HG02938 (cell line): ENCODE measurements at regions not wholly inside any gene's neighbourhood (a gene's known extent, or its start where the extent isn't known, plus 50 kb on each side); places are given as distances from the start of the nearest gene placed in this dataset.
"Not testable (repeated sequence)": the region's sequence is repeated elsewhere in the genome, so short reads cannot be mapped to it uniquely, and the experiment has no call there.

Experiments
- ATAC-seq: cut with Tn5 transposase; IDR thresholded peaks from one replicate; pipeline ENCODE4 v1.9.1; 2021; ENCODE audit warnings: mild to moderate bottlenecking, moderate library complexity; ENCODE audit not compliant: unreplicated experiment

GRCh38 chr3:75579091-75579490 is 85.0 kb upstream of the FRG2C start:
- not testable (repeated sequence) for ATAC-seq

DNA sequence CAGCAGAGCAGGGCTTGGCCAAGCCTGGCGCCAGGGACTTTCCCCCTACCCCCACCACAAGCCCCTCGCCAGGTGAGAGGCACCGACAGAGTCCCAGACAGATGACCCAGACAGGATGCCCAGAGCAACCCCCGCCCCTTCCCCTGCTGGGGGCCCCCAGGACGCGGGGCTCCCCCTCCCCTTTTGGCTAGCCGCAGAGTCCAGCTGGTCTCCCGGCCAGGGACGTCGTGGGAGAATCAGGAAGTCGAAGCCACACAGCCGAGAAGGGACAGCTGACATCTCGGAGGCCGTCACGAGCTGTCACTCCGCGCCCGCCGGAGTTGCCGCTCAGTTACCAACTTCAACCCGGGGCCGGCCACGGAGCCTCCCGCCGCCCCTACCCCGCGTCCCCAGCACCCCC is 84.6 kb upstream of the FRG2C start:
- ATAC-seq: not testable (repeated sequence)

- not testable (repeated sequence) for ATAC-seq
Measured at GRCh38 chr3:75579981-75580782, 83.9 kb upstream of the FRG2C start.

DNA sequence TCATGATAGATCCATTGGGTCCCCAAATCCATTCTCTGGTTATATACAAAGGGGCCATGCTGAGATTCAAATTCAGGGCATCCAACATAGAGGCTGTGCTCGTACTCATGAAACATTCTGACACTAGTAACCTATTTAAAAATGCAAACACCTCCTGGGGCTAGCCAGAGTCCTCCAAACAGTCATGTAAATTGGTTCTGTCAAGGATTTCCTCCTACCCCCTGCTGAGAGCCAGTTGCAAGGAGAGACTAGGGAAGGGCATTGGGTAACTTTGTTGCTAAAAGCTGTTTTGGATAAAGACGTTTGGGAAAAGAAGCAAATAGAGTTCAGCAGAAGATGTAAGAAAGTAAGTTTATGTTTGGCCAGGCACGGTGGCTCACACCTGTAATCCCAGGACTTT is 81.6 kb upstream of the FRG2C start:
- ATAC-seq: not testable (repeated sequence)

DNA sequence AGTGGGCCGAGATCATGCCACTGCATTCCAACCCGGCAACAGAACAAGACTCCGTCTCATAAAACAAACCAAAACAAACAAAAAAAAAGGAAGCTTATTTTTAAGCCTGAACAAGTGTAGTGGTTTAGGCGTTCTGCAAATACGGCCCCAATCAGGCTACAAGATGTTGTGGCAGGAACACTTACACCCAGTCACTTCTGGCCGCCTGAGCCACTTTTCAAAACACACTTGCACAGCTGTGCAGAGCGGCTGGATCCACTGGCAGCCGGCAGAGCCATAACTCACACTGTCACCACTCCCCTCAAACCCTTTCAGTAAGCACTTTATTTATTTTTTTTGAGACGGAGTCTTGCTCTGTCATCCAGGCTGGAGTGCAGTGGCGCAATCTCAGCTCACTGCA is 81.0 kb upstream of the FRG2C start:
- not testable (repeated sequence) for ATAC-seq

- ATAC-seq: not testable (repeated sequence)
Measured at GRCh38 chr3:75587695-75588094, 76.4 kb upstream of the FRG2C start.

DNA sequence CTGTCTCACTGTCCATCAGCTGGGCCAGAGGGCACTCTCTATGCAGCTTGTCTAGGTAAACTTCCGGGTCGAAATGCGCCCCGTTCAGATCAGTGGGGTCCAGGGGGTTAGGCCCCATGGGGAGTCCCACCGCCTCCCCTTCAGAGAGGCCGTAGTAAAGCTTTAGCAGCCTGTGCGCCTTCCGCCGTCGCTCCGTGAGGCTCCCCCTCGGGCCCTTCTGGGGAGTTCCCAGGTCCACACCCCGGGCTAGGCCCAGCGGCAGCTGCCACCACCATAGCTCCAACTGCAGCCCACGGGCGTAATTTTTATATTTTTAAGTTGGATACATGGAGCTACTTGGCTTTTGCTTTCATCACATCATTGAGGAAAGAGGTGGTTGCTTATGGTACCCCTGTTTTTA is 73.7 kb upstream of the FRG2C start:
- not testable (repeated sequence) for ATAC-seq

DNA sequence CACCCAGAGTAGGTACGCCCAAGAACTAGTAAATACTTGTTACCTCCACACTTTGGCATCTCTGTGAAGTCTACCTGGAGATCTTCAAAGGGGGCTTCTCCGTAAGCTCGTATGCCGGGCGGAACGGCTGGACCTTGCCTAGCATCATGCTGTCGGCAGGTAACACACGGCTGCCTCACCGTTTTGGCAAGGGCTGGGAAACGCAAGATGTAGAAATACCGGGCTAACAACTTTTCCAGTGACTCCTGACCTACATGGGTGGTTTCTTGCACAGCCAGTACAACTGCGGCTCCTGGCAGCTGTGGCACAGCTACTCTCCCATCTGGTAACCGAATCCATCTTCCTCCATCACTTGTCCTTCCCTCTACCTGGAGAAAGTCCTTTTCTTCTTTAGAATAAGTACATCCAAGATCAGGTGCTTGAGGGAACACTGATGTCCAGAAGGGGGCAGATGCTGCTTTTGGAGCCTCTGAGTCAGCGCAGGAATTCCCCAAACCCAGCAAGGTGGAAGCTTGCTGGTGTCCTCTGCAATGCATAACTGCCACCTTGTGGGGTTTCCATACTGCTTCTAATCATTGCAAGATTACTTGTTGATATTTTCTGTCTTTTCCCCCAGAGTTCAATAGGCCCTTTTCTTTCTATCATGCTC is 59.7 kb upstream of the FRG2C start:
- not testable (repeated sequence) for ATAC-seq

GRCh38 chr3:75607996-75608395 is 56.1 kb upstream of the FRG2C start:
- ATAC-seq: not testable (repeated sequence)

- not testable (repeated sequence) for ATAC-seq
Measured at GRCh38 chr3:75609598-75609997, 54.5 kb upstream of the FRG2C start.

DNA sequence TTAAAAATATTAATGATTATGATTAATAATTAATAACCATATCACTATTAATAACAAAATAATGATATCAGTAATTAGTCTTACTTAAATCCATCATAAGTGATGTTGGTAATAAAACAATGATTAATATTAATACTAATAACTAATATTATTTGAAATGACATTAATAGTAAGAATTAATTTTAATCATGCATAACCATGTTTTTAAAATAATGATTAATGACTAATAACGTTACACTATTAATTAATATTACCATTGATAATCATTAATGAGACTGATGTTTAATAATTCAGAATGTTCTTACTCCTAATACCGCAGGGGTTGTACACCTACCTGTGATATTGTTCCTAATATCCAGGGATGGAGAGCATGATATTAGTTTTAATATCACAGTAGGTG is 53.4 kb upstream of the FRG2C start:
- no peak for ATAC-seq

DNA sequence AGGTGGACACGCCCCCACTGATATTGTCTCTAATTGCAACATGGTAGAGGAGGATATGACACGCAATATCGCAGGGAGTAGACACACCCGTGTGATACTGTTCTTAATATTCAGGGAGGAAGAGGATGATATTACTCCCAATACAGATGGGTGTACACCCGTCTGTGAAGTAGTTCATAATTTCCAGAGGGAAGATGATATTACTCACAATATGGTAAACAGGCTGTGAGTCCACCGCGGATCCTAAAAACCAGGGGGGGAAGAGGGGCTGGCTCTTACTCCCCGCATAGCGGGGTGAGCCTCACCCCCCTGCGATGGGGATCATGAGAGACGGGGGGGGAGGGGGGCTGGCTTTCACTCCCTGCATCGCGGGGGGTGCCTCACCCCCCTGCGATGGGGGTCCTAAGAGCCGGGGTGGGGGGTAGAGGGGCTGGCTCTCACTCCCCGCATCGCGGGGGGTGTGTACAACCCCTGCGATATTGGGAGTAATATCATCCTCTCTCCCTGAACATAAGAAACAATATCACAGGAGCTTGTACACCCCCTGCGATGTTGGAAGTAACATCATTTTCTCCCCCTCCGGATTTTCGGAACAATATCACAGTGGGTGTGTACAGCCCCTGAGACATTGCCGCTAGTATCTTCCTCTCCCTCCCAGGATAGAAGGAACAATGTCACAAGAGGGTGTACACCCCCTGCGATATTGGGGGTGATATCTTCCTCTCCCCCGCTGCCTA is 52.2 kb upstream of the FRG2C start:
- not testable (repeated sequence) for ATAC-seq
